PC-9 (cell line): ENCODE measurements at regions not wholly inside any gene's neighbourhood (a gene's known extent, or its start where the extent isn't known, plus 50 kb on each side); places are given as distances from the start of the nearest gene placed in this dataset.

ENCODE experiments used
- BruUV-seq: library from RNA; stranded (reverse); fragments of 400-500 nt; replicated peaks from 2 replicates; lab custom pipeline; 2021; lab: Mats Ljungman, UMichigan
- CTCF ChIA-PET: fragments of 300-600 bp; sonication (Branson Sonifier 250); formaldehyde crosslinking; loops from one replicate; lab custom pipeline; 2022; ENCODE audit warnings: antibody characterized with exemption; lab: Charles Lee
- POLR2A ChIA-PET: fragments of 300-600 bp; sonication (Branson Sonifier 250); formaldehyde crosslinking; loops from one replicate; lab custom pipeline; 2022; ENCODE audit warnings: antibody characterized with exemption; ENCODE audit not compliant: unreplicated experiment; lab: Charles Lee
- DNase-seq, 2 experiments: peaks; one replicate each; pipeline versions ENCODE4 v3.0.0 to v3.0.0-alpha.2; 2015 to 2022; ENCODE audit warnings: mixed read lengths in 1 of 2
- H2AFZ ChIP-seq: fragments of 200-600 bp; sonication (generic); 2 replicates; pipeline ENCODE4 v1.8.1; 2017; ENCODE audit warnings: antibody characterized with exemption
- H3F3A ChIP-seq: fragments of 200-600 bp; sonication (generic); 2 replicates; pipeline ENCODE4 v1.8.1; 2017; ENCODE audit warnings: antibody characterized with exemption, mild to moderate bottlenecking, low read depth; ENCODE audit not compliant: insufficient read depth
- H3K27ac ChIP-seq: fragments of 200-600 bp; sonication (generic); 2 replicates; pipeline ENCODE4 v1.6.1; 2016; ENCODE audit warnings: mixed run types
- H3K27me3 ChIP-seq: fragments of 200-600 bp; sonication (generic); 2 replicates; pipeline ENCODE4 v1.6.1; 2016; ENCODE audit warnings: low read depth, mixed run types; ENCODE audit not compliant: insufficient read depth
- H3K36me3 ChIP-seq: fragments of 200-600 bp; sonication (generic); 2 replicates; pipeline ENCODE4 v1.6.1; 2016; ENCODE audit warnings: low read depth, mixed run types
- H3K4me1 ChIP-seq: fragments of 200-600 bp; sonication (generic); replicated peaks from 2 replicates; pipeline ENCODE4 v1.6.1; 2016; ENCODE audit warnings: mixed run types; ENCODE audit not compliant: insufficient read depth
- H3K4me2 ChIP-seq: fragments of 200-600 bp; sonication (generic); 2 replicates; pipeline ENCODE4 v1.6.1; 2017; ENCODE audit warnings: mixed run types
- H3K4me3 ChIP-seq: fragments of 200-600 bp; sonication (generic); 2 replicates; pipeline ENCODE4 v1.6.1; 2016; ENCODE audit warnings: mixed run types
- H3K79me2 ChIP-seq: fragments of 200-600 bp; sonication (generic); 2 replicates; pipeline ENCODE4 v1.6.1; 2017; ENCODE audit warnings: low read depth, mixed run types
- H3K9me2 ChIP-seq: fragments of 200-600 bp; sonication (generic); 2 replicates; pipeline ENCODE4 v1.8.1; 2017; ENCODE audit warnings: mild to moderate bottlenecking; ENCODE audit not compliant: insufficient read depth
- H3K9me3 ChIP-seq: fragments of 200-600 bp; sonication (generic); 2 replicates; pipeline ENCODE4 v1.8.1; 2016; ENCODE audit warnings: low read depth; ENCODE audit not compliant: insufficient read depth
- H4K20me1 ChIP-seq: fragments of 200-600 bp; sonication (generic); 2 replicates; pipeline ENCODE4 v1.8.1; 2017; ENCODE audit not compliant: insufficient read depth
- EZH2 ChIP-seq: fragments of 200-600 bp; sonication (generic); IDR thresholded peaks from 2 replicates; pipeline ENCODE4 v1.8.0; 2017; ENCODE audit warnings: antibody characterized with exemption, low read depth
- intact Hi-C: fragments of 100-400 bp; cut with micrococcal nuclease; formaldehyde crosslinking; loops from one replicate; pipeline ENCODE4 v1.10.0; 2022; ENCODE audit not compliant: unreplicated experiment
- TF ChIP-seq, protein P1 (sequence below): fragments of 200-600 bp; sonication (generic); conservative IDR thresholded peaks from 2 replicates; pipeline ENCODE4 v1.6.1; 2017; ENCODE audit warnings: mixed run types, antibody characterized with exemption, mild to moderate bottlenecking, moderate library complexity

GRCh38 chr11:36948460-36949127 lies 350.6 kb upstream of the RAG2 start:
- BruUV-seq: no TSS peak
- intact Hi-C loops: no loop called here
- POLR2A ChIA-PET: no interaction called here
- TF ChIP-seq, protein P1, sequence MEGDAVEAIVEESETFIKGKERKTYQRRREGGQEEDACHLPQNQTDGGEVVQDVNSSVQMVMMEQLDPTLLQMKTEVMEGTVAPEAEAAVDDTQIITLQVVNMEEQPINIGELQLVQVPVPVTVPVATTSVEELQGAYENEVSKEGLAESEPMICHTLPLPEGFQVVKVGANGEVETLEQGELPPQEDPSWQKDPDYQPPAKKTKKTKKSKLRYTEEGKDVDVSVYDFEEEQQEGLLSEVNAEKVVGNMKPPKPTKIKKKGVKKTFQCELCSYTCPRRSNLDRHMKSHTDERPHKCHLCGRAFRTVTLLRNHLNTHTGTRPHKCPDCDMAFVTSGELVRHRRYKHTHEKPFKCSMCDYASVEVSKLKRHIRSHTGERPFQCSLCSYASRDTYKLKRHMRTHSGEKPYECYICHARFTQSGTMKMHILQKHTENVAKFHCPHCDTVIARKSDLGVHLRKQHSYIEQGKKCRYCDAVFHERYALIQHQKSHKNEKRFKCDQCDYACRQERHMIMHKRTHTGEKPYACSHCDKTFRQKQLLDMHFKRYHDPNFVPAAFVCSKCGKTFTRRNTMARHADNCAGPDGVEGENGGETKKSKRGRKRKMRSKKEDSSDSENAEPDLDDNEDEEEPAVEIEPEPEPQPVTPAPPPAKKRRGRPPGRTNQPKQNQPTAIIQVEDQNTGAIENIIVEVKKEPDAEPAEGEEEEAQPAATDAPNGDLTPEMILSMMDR: no peak
- no peak for TF ChIP-seq EZH2
- Histone ChIP-seq H3K4me1 (no peaks in the 10 kb centered on the region), H3K4me2 (no peak overlapping the region), H2AFZ (no peak overlapping the region), H3K27me3 (no peaks in the 10 kb centered on the region), H3K27ac (no peak overlapping the region), H3K9me2 (no peaks in the 10 kb centered on the region), H3K79me2 (no peaks in the 10 kb centered on the region), H4K20me1 (no peaks in the 10 kb centered on the region), H3K4me3 (no peak overlapping the region), H3K36me3 (no peaks in the 10 kb centered on the region), H3K9me3 (no peaks in the 10 kb centered on the region), H3F3A (no peaks in the 10 kb centered on the region)
- no peak for DNase-seq
- CTCF ChIA-PET: no interaction called here

DNA sequence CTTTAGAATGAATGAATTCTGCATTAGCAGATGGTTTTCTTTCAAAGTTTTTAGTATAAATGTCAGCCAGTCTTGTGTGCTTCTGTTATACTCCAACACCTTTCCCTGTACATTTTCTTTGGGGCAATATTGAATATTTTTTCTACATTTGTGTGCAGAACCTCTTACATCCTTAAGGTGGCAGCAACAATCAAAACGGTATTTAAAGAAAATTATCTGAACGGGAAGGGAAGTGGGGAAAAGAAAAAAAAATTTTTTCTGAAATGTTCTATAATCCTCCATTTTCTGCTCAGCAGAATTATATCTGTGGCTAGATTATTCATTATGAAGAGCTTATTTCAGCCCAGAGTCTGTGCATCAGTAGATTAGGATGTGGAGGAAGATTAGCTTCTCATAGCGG lies 347.3 kb upstream of the RAG2 start:
- Histone ChIP-seq H3K4me2 (no peak overlapping the region), H3K27me3 (no peaks in the 10 kb centered on the region), H3K4me3 (no peak overlapping the region), H3K27ac (no peak overlapping the region), H2AFZ (no peak overlapping the region), H4K20me1 (no peaks in the 10 kb centered on the region), H3K79me2 (no peaks in the 10 kb centered on the region), H3K4me1 (no peaks in the 10 kb centered on the region), H3K9me2 (no peaks in the 10 kb centered on the region), H3K36me3 (no peaks in the 10 kb centered on the region), H3F3A (no peaks in the 10 kb centered on the region), H3K9me3 (no peaks in the 10 kb centered on the region)
- DNase-seq: no peak
- ChIA-PET POLR2A (no interaction called here), CTCF (no interaction called here)
- no TSS peak for BruUV-seq
- no peak for TF ChIP-seq EZH2
- TF ChIP-seq, protein P1: peak; percentile 69
- intact Hi-C loops: no loop called here

- no peak for TF ChIP-seq EZH2
- TF ChIP-seq, protein P1: no peak
- Histone ChIP-seq H3K79me2 (no peaks in the 10 kb centered on the region), H3K27me3 (peaks cover 6% of the 10 kb centered on the region; the same call in 1 of the 2 replicates), H4K20me1 (no peaks in the 10 kb centered on the region), H3K9me3 (no peaks in the 10 kb centered on the region), H3K9me2 (no peaks in the 10 kb centered on the region), H2AFZ (no peak overlapping the region), H3K4me2 (no peak overlapping the region), H3K4me1 (no peaks in the 10 kb centered on the region), H3K4me3 (no peak overlapping the region), H3K36me3 (no peaks in the 10 kb centered on the region), H3K27ac (no peak overlapping the region), H3F3A (no peaks in the 10 kb centered on the region)
- DNase-seq: no peak
- POLR2A ChIA-PET: no interaction called here
- BruUV-seq: no TSS peak
- intact Hi-C loops: no loop called here
- CTCF ChIA-PET: no interaction called here
Measured at GRCh38 chr11:36933481-36933880, 335.4 kb upstream of the RAG2 start.
